Panc1 (cell line): ENCODE measurements at regions not wholly inside any gene's neighbourhood (a gene's known extent, or its start where the extent isn't known, plus 50 kb on each side); places are given as distances from the start of the nearest gene placed in this dataset.
A peak's percentile ranks its signal among the peaks of the same experiment; 100 is the strongest.

Experiments used
- ATAC-seq: fragments of 200-7000 bp; cut with Tn5 transposase; 2 replicates; pipeline ENCODE4 v1.9.1; 2020; ENCODE audit warnings: mild to moderate bottlenecking, moderate library complexity
- BruUV-seq: library from RNA; stranded (reverse); fragments of 400-500 nt; replicated peaks from 2 replicates; lab custom pipeline; 2021; lab: Mats Ljungman, UMichigan
- CTCF ChIA-PET: fragments of 300-600 bp; sonication (Branson Sonifier 250); formaldehyde crosslinking; loops from one replicate; lab custom pipeline; 2022; ENCODE audit warnings: antibody characterized with exemption; lab: Charles Lee
- POLR2A ChIA-PET: fragments of 300-600 bp; sonication (Branson Sonifier 250); formaldehyde crosslinking; loops from one replicate; lab custom pipeline; 2022; ENCODE audit warnings: antibody characterized with exemption; lab: Charles Lee
- DNase-seq: peaks from one replicate; pipeline ENCODE4 v3.0.0-alpha.2; 2010; ENCODE audit warnings: low read depth, low spot score
- H3K27ac ChIP-seq: 2 replicates; pipeline ENCODE4 v1.5.1; 2011; ENCODE audit warnings: mild to moderate bottlenecking, low read length, inconsistent platforms
- H3K27me3 ChIP-seq: fragments of 200-500 bp; sonication (Bioruptor generic); 2 replicates; pipeline ENCODE4 v1.6.0; 2014; ENCODE audit warnings: low read length, inconsistent platforms; ENCODE audit not compliant: control insufficient read depth, insufficient read depth
- H3K36me3 ChIP-seq: fragments of 200-500 bp; sonication (Bioruptor generic); 2 replicates; pipeline ENCODE4 v1.5.1; 2014; ENCODE audit warnings: inconsistent platforms, mild to moderate bottlenecking, low read length, moderate library complexity; ENCODE audit not compliant: control insufficient read depth, insufficient read depth
- H3K4me1 ChIP-seq: 2 replicates; pipeline ENCODE4 v1.5.1; 2011; ENCODE audit warnings: inconsistent platforms, mild to moderate bottlenecking, low read length, moderate library complexity; ENCODE audit not compliant: control insufficient read depth, insufficient read depth
- H3K4me3 ChIP-seq, 2 experiments: 2 replicates each; pipeline ENCODE4 v1.5.1; 2011 to 2012; ENCODE audit warnings: low read depth in 2 of 2, low read length in 2 of 2, mild to moderate bottlenecking in 2 of 2, inconsistent platforms in 1 of 2, moderate library complexity in 1 of 2
- H3K9me3 ChIP-seq: fragments of 200-500 bp; sonication (Bioruptor generic); 2 replicates; pipeline ENCODE4 v1.5.1; 2014; ENCODE audit warnings: low read depth, mild to moderate bottlenecking, inconsistent platforms, low read length, moderate library complexity; ENCODE audit not compliant: control insufficient read depth, insufficient read depth
- CTCF ChIP-seq: fragments of 450-650 bp; IDR thresholded peaks from 2 replicates; pipeline ENCODE4 v1.5.1; 2017; ENCODE audit warnings: mild to moderate bottlenecking
- POLR2AphosphoS5 ChIP-seq: IDR thresholded peaks from 2 replicates; pipeline ENCODE4 v1.6.1; 2012; ENCODE audit warnings: mild to moderate bottlenecking, low read depth, low read length, moderate library complexity
- REST ChIP-seq, 2 experiments: IDR thresholded peaks; 2 replicates each; pipeline ENCODE4 v1.6.1; 2011 to 2012; ENCODE audit warnings: low read depth in 2 of 2, control low read depth in 1 of 2, low read length in 1 of 2, mild to moderate bottlenecking in 1 of 2, moderate library complexity in 1 of 2; ENCODE audit not compliant: insufficient read depth in 1 of 2
- SIN3A ChIP-seq: IDR thresholded peaks from 2 replicates; pipeline ENCODE4 v1.6.1; 2012; ENCODE audit warnings: low read depth, mild to moderate bottlenecking, low read length, moderate library complexity, borderline replicate concordance; ENCODE audit not compliant: insufficient read depth
- TCF7L2 ChIP-seq: IDR thresholded peaks from 2 replicates; pipeline ENCODE4 v1.6.1; 2011; ENCODE audit warnings: mild to moderate bottlenecking, low read depth, low read length, inconsistent platforms
- in situ Hi-C: cut with HindIII; loops from 2 replicates; pipeline ENCODE4 v1.10.0; 2016; ENCODE audit warnings: low sequenced_read_pairs, low pct_unique_long_range_greater_than_20kb
- intact Hi-C: fragments of 100-400 bp; cut with micrococcal nuclease; formaldehyde crosslinking; loops from one replicate; pipeline ENCODE4 v1.10.0; 2022; ENCODE audit not compliant: unreplicated experiment

- 0 out of 4 replicates have a peak overlapping the region, but pooled peaks of 1 of the 2 experiments have one; percentile 14 for H3K4me3 ChIP-seq
- no peaks in the 10 kb centered on the region for H3K36me3 ChIP-seq
- no peaks in the 10 kb centered on the region for H3K4me1 ChIP-seq
- POLR2A ChIA-PET, result no interaction called here
- intact Hi-C loops (loop anchor here (1.0 to 10.0 kb wide), 3 partner anchors 59 to 735 kb away; no protein-coding TSS in a partner anchor), in situ Hi-C loops (no loop called here)
- ATAC-seq, result peak; percentile 41
- DNase-seq, result no peak
- CTCF ChIA-PET, result interaction anchor here (0.6 to 1.1 kb wide), 3 partner anchors 9 to 59 kb away, joined by 3 to 7 read pairs (median 3); no protein-coding TSS in a partner anchor
- H3K27ac ChIP-seq, result no peak overlapping the region
- no TSS peak for BruUV-seq
- H3K27me3 ChIP-seq, result no peaks in the 10 kb centered on the region
- no peaks in the 10 kb centered on the region for H3K9me3 ChIP-seq
- TF ChIP-seq TCF7L2 (no peak), CTCF (no peak), REST (IDR thresholded peaks at IDR 0.05; ENCODE audit: insufficient read depth in 1 of 2, low read depth in 2 of 2, low read length in 1 of 2) (no peak), SIN3A (no peak), POLR2AphosphoS5 (no peak)
Observed at GRCh38 chr14:94689985-94690400, 77.8 kb downstream of the SERPINA3 start.

GRCh38 chr14:94689218-94689984, 77.2 kb downstream of the SERPINA3 start:
- CTCF ChIA-PET, result interaction anchor here (0.6 to 1.1 kb wide), 3 partner anchors 8 to 124 kb away, joined by 3 read pairs; no protein-coding TSS in a partner anchor
- no TSS peak for BruUV-seq
- no peaks in the 10 kb centered on the region for H3K9me3 ChIP-seq
- TF ChIP-seq SIN3A, result no peak
- peak; percentile 97 for TF ChIP-seq CTCF
- intact Hi-C loops (loop anchor here (2.0 to 10.0 kb wide), 2 partner anchors 59 to 735 kb away; no protein-coding TSS in a partner anchor), in situ Hi-C loops (no loop called here)
- no peaks in the 10 kb centered on the region for H3K36me3 ChIP-seq
- ATAC-seq, result peak; percentile 95
- POLR2A ChIA-PET, result no interaction called here
- no peaks in the 10 kb centered on the region for H3K27me3 ChIP-seq
- H3K27ac ChIP-seq, result no peak overlapping the region
- H3K4me3 ChIP-seq, result peak overlapping the region in 1 of 2 experiments; percentile 14; a peak in 1 of 4 replicates
- no peaks in the 10 kb centered on the region for H3K4me1 ChIP-seq
- no peak for DNase-seq
